Choroid plexus epithelial cell (primary cell): ENCODE measurements at regions not wholly inside any gene's neighbourhood (a gene's known extent, or its start where the extent isn't known, plus 50 kb on each side); places are given as distances from the start of the nearest gene placed in this dataset.

Experiments
- DNase-seq: peaks from one replicate; pipeline ENCODE4 v3.0.0-alpha.2; 2010; ENCODE audit warnings: low read depth
- H3K4me3 ChIP-seq: 2 replicates; pipeline ENCODE4 v1.5.1; 2011; ENCODE audit warnings: low read depth, mild to moderate bottlenecking, control low read depth, low read length, moderate library complexity
- CTCF ChIP-seq: conservative IDR thresholded peaks from 2 replicates; pipeline ENCODE4 v1.5.1; 2011; ENCODE audit warnings: low read depth, mild to moderate bottlenecking, control low read depth, inconsistent platforms, low read length, moderate library complexity

GRCh38 chr5:87074934-87075541 is 192.6 kb upstream of the RASA1 start:
- no peak overlapping the region for H3K4me3 ChIP-seq
- DNase-seq = no peak
- no peak for TF ChIP-seq CTCF

- no peak overlapping the region for H3K4me3 ChIP-seq
- no peak for DNase-seq
- no peak for TF ChIP-seq CTCF
Measured at GRCh38 chr5:87076411-87076810, 191.3 kb upstream of the RASA1 start.

GRCh38 chr5:87076931-87077330 is 190.8 kb upstream of the RASA1 start:
- TF ChIP-seq CTCF = no peak
- DNase-seq = peak; percentile 37
- no peak overlapping the region for H3K4me3 ChIP-seq

GRCh38 chr5:87079219-87079618 is 188.5 kb upstream of the RASA1 start:
- TF ChIP-seq CTCF = no peak
- DNase-seq = no peak
- H3K4me3 ChIP-seq = no peak overlapping the region

GRCh38 chr5:87081016-87081415 is 186.7 kb upstream of the RASA1 start:
- no peak for TF ChIP-seq CTCF
- no peak for DNase-seq
- no peak overlapping the region for H3K4me3 ChIP-seq

GRCh38 chr5:87081511-87082372 is 185.9 kb upstream of the RASA1 start:
- TF ChIP-seq CTCF = no peak
- DNase-seq = no peak
- no peak overlapping the region for H3K4me3 ChIP-seq
